GM23338 (cell line): ENCODE measurements at regions not wholly inside any gene's neighbourhood (a gene's known extent, or its start where the extent isn't known, plus 50 kb on each side); places are given as distances from the start of the nearest gene placed in this dataset.

Experiments
- CREB1 ChIP-seq: fragments of 250-450 bp; sonication (Bioruptor Pico); IDR thresholded peaks from 2 replicates; pipeline ENCODE4 v1.5.0; 2020; ENCODE audit warnings: low read depth, mild to moderate bottlenecking, moderate library complexity
- EZH2 ChIP-seq: fragments of 200-600 bp; sonication (generic); IDR thresholded peaks from one replicate; pipeline ENCODE4 v1.8.0; 2017; ENCODE audit warnings: antibody characterized with exemption, mild to moderate bottlenecking, low read depth; ENCODE audit not compliant: unreplicated experiment
- EZH2phosphoT487 ChIP-seq: fragments of 200-600 bp; sonication (generic); IDR thresholded peaks from one replicate; pipeline ENCODE4 v1.8.1; 2018; ENCODE audit warnings: antibody characterized with exemption; ENCODE audit not compliant: unreplicated experiment
- JUNB ChIP-seq: IDR thresholded peaks from one replicate; pipeline ENCODE4 v1.6.1; 2016; ENCODE audit warnings: antibody characterized with exemption; ENCODE audit not compliant: unreplicated experiment
- POLR2AphosphoS5 ChIP-seq: IDR thresholded peaks from 2 replicates; pipeline ENCODE4 v1.6.1; 2016; ENCODE audit warnings: antibody characterized with exemption, low read depth
- REST ChIP-seq: IDR thresholded peaks from one replicate; pipeline ENCODE4 v1.6.1; 2018; ENCODE audit warnings: antibody characterized with exemption; ENCODE audit not compliant: unreplicated experiment
- STAT1 ChIP-seq: IDR thresholded peaks from one replicate; pipeline ENCODE4 v1.6.1; 2016; ENCODE audit warnings: antibody characterized with exemption; ENCODE audit not compliant: unreplicated experiment
- ZNF114 ChIP-seq: fragments of 250-450 bp; sonication (Bioruptor Pico); IDR thresholded peaks from 2 replicates; pipeline ENCODE4 v1.5.0; 2020; ENCODE audit warnings: mild to moderate bottlenecking, moderate library complexity
- TF ChIP-seq, protein P1 (sequence below), 2 experiments: fragments of 200-600 bp in 1 of 2; sonication (generic) in 1 of 2; conservative IDR thresholded peaks; 2 replicates each; pipeline versions ENCODE4 v1.5.1 to v1.6.1; 2016 to 2017; ENCODE audit warnings: antibody characterized with exemption in 2 of 2, low read depth in 2 of 2, mild to moderate bottlenecking in 2 of 2, moderate library complexity in 1 of 2

DNA sequence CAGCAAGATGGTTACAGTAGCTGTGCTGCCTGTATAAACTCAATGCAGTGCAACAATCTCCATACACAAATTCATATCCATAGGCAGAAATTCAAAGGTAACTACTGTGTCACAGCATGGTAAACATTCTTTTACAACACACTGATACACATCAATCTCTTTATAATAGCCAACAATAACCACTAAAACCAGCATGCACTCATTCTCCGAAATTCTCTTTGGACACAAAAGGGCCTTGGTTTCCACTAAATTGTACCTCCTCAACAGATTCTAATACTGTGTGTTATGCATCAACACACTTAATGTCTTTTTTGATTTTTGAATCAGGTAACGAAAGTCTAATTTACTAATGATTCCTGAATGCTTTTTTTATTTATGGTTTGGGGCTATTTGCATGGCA lies 1323.7 kb downstream of the GRIK2 start:
- TF ChIP-seq, protein P1, sequence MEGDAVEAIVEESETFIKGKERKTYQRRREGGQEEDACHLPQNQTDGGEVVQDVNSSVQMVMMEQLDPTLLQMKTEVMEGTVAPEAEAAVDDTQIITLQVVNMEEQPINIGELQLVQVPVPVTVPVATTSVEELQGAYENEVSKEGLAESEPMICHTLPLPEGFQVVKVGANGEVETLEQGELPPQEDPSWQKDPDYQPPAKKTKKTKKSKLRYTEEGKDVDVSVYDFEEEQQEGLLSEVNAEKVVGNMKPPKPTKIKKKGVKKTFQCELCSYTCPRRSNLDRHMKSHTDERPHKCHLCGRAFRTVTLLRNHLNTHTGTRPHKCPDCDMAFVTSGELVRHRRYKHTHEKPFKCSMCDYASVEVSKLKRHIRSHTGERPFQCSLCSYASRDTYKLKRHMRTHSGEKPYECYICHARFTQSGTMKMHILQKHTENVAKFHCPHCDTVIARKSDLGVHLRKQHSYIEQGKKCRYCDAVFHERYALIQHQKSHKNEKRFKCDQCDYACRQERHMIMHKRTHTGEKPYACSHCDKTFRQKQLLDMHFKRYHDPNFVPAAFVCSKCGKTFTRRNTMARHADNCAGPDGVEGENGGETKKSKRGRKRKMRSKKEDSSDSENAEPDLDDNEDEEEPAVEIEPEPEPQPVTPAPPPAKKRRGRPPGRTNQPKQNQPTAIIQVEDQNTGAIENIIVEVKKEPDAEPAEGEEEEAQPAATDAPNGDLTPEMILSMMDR (conservative IDR thresholded peaks at IDR 0.05; ENCODE audit: low read depth in 2 of 2): no peak
- no peak for TF ChIP-seq EZH2phosphoT487
- no peak for TF ChIP-seq POLR2AphosphoS5
- no peak for TF ChIP-seq EZH2
- TF ChIP-seq REST: no peak
- TF ChIP-seq CREB1 (CRISPR knock-in tag): no peak
- TF ChIP-seq ZNF114: no peak
- TF ChIP-seq JUNB: no peak
- no peak for TF ChIP-seq STAT1
